NT2/D1 (cell line): ENCODE measurements at regions not wholly inside any gene's neighbourhood (a gene's known extent, or its start where the extent isn't known, plus 50 kb on each side); places are given as distances from the start of the nearest gene placed in this dataset.

Experiments used
- SUZ12 ChIP-seq: IDR thresholded peaks from 2 replicates; pipeline ENCODE4 v1.6.1; 2011; ENCODE audit not compliant: insufficient read length, insufficient read depth; ENCODE audit errors: extremely low read depth
- YY1 ChIP-seq: IDR thresholded peaks from 2 replicates; pipeline ENCODE4 v1.6.1; 2011; ENCODE audit not compliant: insufficient read length, insufficient read depth

DNA sequence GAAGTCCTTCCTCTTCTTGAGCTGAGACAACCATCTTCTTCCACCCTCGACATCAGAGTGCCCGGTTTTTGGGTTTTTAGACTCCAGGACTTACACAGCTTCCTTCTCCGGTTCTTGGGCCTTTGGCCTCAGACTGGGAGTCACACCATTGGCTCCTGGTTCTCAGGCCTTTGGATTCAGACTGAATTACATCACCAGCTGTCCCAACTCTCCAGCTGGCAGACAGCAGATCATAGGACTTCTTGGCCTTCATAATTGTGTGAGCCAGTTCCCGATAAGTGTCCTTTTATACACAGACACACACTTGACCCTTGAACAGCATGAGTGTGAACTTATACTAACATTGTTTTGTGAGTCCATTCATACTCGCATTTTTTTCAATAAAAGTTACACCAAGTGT lies 166.0 kb upstream of the UBL3 start:
- TF ChIP-seq YY1 (no peak), SUZ12 (no peak)
